ENCODE measurements at regions not wholly inside any gene's neighbourhood (a gene's known extent, or its start where the extent isn't known, plus 50 kb on each side); places are given as distances from the start of the nearest gene placed in this dataset.

DNA sequence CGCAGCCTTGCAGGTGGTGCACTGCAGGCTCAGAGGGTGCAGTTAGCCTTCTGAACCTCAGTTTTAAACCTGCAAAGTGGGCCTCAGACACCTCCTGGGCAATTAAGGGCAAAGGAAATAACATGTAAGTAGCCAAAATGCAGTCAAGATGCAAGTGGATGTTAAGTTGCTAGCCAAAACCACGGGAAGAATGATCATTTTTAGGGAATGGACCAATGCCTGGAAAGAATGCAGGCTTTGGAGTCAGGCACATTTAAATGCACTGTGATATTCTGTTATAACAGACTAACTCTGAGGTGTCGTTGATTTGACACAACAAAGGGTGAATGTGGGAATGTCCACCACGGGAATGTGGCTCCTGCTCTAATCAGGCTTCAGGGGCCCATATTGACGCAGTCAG, 57.9 kb upstream of the PTGFRN start:
- peaks cover 40% of the 10 kb centered on the region for H3K4me1 ChIP-seq (ENCODE audit: insufficient read depth)
- DNase-seq (ENCODE audit: low spot score) = no peak
- WGBS (ENCODE audit: low lambda C conversion rate, missing lambda C conversion rate) = 68% methylated on average over 5 of the region's 5 CpGs
- no peaks in the 10 kb centered on the region for H3K36me3 ChIP-seq (replicated peaks; ENCODE audit: insufficient read depth, low read depth)
- no peak overlapping the region for H2AFZ ChIP-seq
- no peaks in the 10 kb centered on the region for H3K9me2 ChIP-seq (replicated peaks; ENCODE audit: insufficient read depth)
- TF ChIP-seq, protein P1, sequence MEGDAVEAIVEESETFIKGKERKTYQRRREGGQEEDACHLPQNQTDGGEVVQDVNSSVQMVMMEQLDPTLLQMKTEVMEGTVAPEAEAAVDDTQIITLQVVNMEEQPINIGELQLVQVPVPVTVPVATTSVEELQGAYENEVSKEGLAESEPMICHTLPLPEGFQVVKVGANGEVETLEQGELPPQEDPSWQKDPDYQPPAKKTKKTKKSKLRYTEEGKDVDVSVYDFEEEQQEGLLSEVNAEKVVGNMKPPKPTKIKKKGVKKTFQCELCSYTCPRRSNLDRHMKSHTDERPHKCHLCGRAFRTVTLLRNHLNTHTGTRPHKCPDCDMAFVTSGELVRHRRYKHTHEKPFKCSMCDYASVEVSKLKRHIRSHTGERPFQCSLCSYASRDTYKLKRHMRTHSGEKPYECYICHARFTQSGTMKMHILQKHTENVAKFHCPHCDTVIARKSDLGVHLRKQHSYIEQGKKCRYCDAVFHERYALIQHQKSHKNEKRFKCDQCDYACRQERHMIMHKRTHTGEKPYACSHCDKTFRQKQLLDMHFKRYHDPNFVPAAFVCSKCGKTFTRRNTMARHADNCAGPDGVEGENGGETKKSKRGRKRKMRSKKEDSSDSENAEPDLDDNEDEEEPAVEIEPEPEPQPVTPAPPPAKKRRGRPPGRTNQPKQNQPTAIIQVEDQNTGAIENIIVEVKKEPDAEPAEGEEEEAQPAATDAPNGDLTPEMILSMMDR (IDR thresholded peaks at IDR 0.05; ENCODE audit: poor library complexity) = no peak
- TF ChIP-seq EZH2phosphoT487 (IDR thresholded peaks at IDR 0.05; ENCODE audit: low read depth, severe bottlenecking, unreplicated experiment) = no peak
- no peak for TF ChIP-seq EZH2 (IDR thresholded peaks at IDR 0.05; ENCODE audit: borderline replicate concordance)
- H3K27me3 ChIP-seq = no peaks in the 10 kb centered on the region
- H3K9me3 ChIP-seq (ENCODE audit: low read depth) = no peaks in the 10 kb centered on the region
- no peak overlapping the region for H3K4me3 ChIP-seq
- H3K27ac ChIP-seq = no peak overlapping the region
- H4K20me1 ChIP-seq (ENCODE audit: insufficient read depth, poor library complexity, severe bottlenecking) = no peaks in the 10 kb centered on the region
- no peak overlapping the region for H3K4me2 ChIP-seq
- no peaks in the 10 kb centered on the region for H3K79me2 ChIP-seq

DNA sequence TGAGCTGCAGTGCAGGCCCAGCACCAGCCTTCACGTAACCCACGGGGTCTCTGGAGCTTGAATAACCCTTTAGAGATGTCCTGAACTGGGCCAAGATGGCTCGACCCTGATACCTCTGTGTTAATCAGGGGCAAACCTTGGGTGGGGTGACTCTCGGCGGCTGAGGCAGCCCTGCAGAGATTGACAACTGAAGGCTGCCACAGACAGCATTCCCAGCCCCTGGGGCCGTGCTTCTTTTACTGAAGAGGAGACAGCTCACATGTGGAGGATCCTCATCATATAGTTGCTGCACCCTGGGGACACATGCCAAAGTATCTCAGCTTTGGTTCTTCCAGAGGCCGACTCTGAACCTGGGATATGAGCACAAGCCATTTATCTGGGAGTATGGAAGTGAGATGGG, 57.3 kb upstream of the PTGFRN start:
- H3K4me1 ChIP-seq (ENCODE audit: insufficient read depth) = peaks cover 40% of the 10 kb centered on the region
- WGBS (ENCODE audit: low lambda C conversion rate, missing lambda C conversion rate) = 81% methylated on average over 7 of the region's 7 CpGs
- no peaks in the 10 kb centered on the region for H3K27me3 ChIP-seq
- peak overlapping the region; percentile 27 for H3K27ac ChIP-seq
- H2AFZ ChIP-seq = no peak overlapping the region
- DNase-seq (ENCODE audit: low spot score) = no peak
- H3K9me2 ChIP-seq (replicated peaks; ENCODE audit: insufficient read depth) = no peaks in the 10 kb centered on the region
- H3K79me2 ChIP-seq = no peaks in the 10 kb centered on the region
- no peaks in the 10 kb centered on the region for H4K20me1 ChIP-seq (ENCODE audit: insufficient read depth, poor library complexity, severe bottlenecking)
- no peak overlapping the region for H3K4me2 ChIP-seq
- TF ChIP-seq EZH2 (IDR thresholded peaks at IDR 0.05; ENCODE audit: borderline replicate concordance) (no peak), EZH2phosphoT487 (IDR thresholded peaks at IDR 0.05; ENCODE audit: low read depth, severe bottlenecking, unreplicated experiment) (no peak)
- TF ChIP-seq, protein P1 (IDR thresholded peaks at IDR 0.05; ENCODE audit: poor library complexity) = no peak
- H3K4me3 ChIP-seq = no peak overlapping the region
- H3K9me3 ChIP-seq (ENCODE audit: low read depth) = no peaks in the 10 kb centered on the region
- no peaks in the 10 kb centered on the region for H3K36me3 ChIP-seq (replicated peaks; ENCODE audit: insufficient read depth, low read depth)

GRCh38 chr1:116852910-116853309, 56.8 kb upstream of the PTGFRN start:
- Histone ChIP-seq H3K4me3 (no peak overlapping the region), H3K79me2 (no peaks in the 10 kb centered on the region), H3K27me3 (no peaks in the 10 kb centered on the region), H3K9me2 (replicated peaks; ENCODE audit: insufficient read depth) (no peaks in the 10 kb centered on the region), H3K4me1 (ENCODE audit: insufficient read depth) (peaks cover 40% of the 10 kb centered on the region), H4K20me1 (ENCODE audit: insufficient read depth, poor library complexity, severe bottlenecking) (no peaks in the 10 kb centered on the region), H3K4me2 (no peak overlapping the region), H3K27ac (peak overlapping the region; percentile 27), H2AFZ (no peak overlapping the region), H3K36me3 (replicated peaks; ENCODE audit: insufficient read depth, low read depth) (no peaks in the 10 kb centered on the region), H3K9me3 (ENCODE audit: low read depth) (no peaks in the 10 kb centered on the region)
- 56% methylated on average over 3 of the region's 3 CpGs for WGBS (ENCODE audit: low lambda C conversion rate, missing lambda C conversion rate)
- no peak for TF ChIP-seq EZH2phosphoT487 (IDR thresholded peaks at IDR 0.05; ENCODE audit: low read depth, severe bottlenecking, unreplicated experiment)
- TF ChIP-seq, protein P1 (IDR thresholded peaks at IDR 0.05; ENCODE audit: poor library complexity) = no peak
- TF ChIP-seq EZH2 (IDR thresholded peaks at IDR 0.05; ENCODE audit: borderline replicate concordance) = no peak
- peak; percentile 36 for DNase-seq (ENCODE audit: low spot score)
